ENCODE measurements at regions not wholly inside any gene's neighbourhood (a gene's known extent, or its start where the extent isn't known, plus 50 kb on each side); places are given as distances from the start of the nearest gene placed in this dataset.
"Not testable (repeated sequence)": the region's sequence is repeated elsewhere in the genome, so short reads cannot be mapped to it uniquely, and the experiment has no call there.

- ChIA-PET POLR2A (interaction anchor here (1.2 kb wide), 1 partner anchor 96 kb away, joined by 3 read pairs; the partner anchor contains the start of gene BUB3), CTCF (no interaction called here)
- TF ChIP-seq ARNT (IDR thresholded peaks at IDR 0.05) (no peak), BHLHE40 (IDR thresholded peaks at IDR 0.05; ENCODE audit: borderline replicate concordance) (no peak), SP1 (IDR thresholded peaks at IDR 0.05) (no peak)
- DNase-seq (ENCODE audit: extremely low spot score), result no peak
Observed at GRCh38 chr10:123249894-123250293, 95.7 kb downstream of the BUB3 start.

GRCh38 chr10:123250640-123251039, 96.4 kb downstream of the BUB3 start:
- ChIA-PET CTCF (no interaction called here), POLR2A (no interaction called here)
- DNase-seq (ENCODE audit: extremely low spot score), result no peak
- TF ChIP-seq PKNOX1 (IDR thresholded peaks at IDR 0.05), result no peak
- no peak for TF ChIP-seq SUZ12 (IDR thresholded peaks at IDR 0.05)
- no peak for TF ChIP-seq FOXM1 (IDR thresholded peaks at IDR 0.05; ENCODE audit: borderline replicate concordance)
- TF ChIP-seq LEF1 (IDR thresholded peaks at IDR 0.05; ENCODE audit: borderline replicate concordance), result no peak
- TF ChIP-seq FOXK2 (IDR thresholded peaks at IDR 0.05), result no peak
- no peak for TF ChIP-seq SP1 (IDR thresholded peaks at IDR 0.05)
- no peak for TF ChIP-seq BHLHE40 (IDR thresholded peaks at IDR 0.05; ENCODE audit: borderline replicate concordance)
- no peak for TF ChIP-seq L3MBTL2 (conservative IDR thresholded peaks at IDR 0.05)
- TF ChIP-seq ELF4 (IDR thresholded peaks at IDR 0.05), result no peak
- TF ChIP-seq FOXA1 (IDR thresholded peaks at IDR 0.05), result no peak
- TF ChIP-seq CTBP1 (IDR thresholded peaks at IDR 0.05; ENCODE audit: borderline replicate concordance), result no peak
- no peak for TF ChIP-seq NFRKB (IDR thresholded peaks at IDR 0.05)
- no peak for TF ChIP-seq TARDBP (IDR thresholded peaks at IDR 0.05)
- no peak for TF ChIP-seq ZNF384 (IDR thresholded peaks at IDR 0.05)
- TF ChIP-seq ARNT (IDR thresholded peaks at IDR 0.05), result no peak
- no peak for TF ChIP-seq HDGF (IDR thresholded peaks at IDR 0.05; ENCODE audit: borderline replicate concordance)

GRCh38 chr10:123252779-123253178, 98.6 kb downstream of the BUB3 start:
- DNase-seq (ENCODE audit: extremely low spot score), result no peak
- TF ChIP-seq PKNOX1 (IDR thresholded peaks at IDR 0.05) (no peak), L3MBTL2 (conservative IDR thresholded peaks at IDR 0.05) (no peak), TARDBP (IDR thresholded peaks at IDR 0.05) (no peak), CTBP1 (IDR thresholded peaks at IDR 0.05; ENCODE audit: borderline replicate concordance) (no peak), BHLHE40 (IDR thresholded peaks at IDR 0.05; ENCODE audit: borderline replicate concordance) (no peak), SP1 (IDR thresholded peaks at IDR 0.05) (no peak), FOXK2 (IDR thresholded peaks at IDR 0.05) (no peak), FOXA1 (IDR thresholded peaks at IDR 0.05) (no peak), ZNF384 (IDR thresholded peaks at IDR 0.05) (no peak), ARNT (IDR thresholded peaks at IDR 0.05) (no peak), HDGF (IDR thresholded peaks at IDR 0.05; ENCODE audit: borderline replicate concordance) (no peak), LEF1 (IDR thresholded peaks at IDR 0.05; ENCODE audit: borderline replicate concordance) (no peak), NFRKB (IDR thresholded peaks at IDR 0.05) (no peak), SUZ12 (IDR thresholded peaks at IDR 0.05) (no peak), ELF4 (IDR thresholded peaks at IDR 0.05) (no peak), FOXM1 (IDR thresholded peaks at IDR 0.05; ENCODE audit: borderline replicate concordance) (no peak)
- POLR2A ChIA-PET, result no interaction called here
- CTCF ChIA-PET, result no interaction called here

- POLR2A ChIA-PET, result not testable (repeated sequence)
Observed at GRCh38 chr10:123254343-123254742, 100.1 kb downstream of the BUB3 start.

GRCh38 chr10:123257904-123258456, 103.8 kb downstream of the BUB3 start:
- POLR2A ChIA-PET, result no interaction called here
- CTCF ChIA-PET, result no interaction called here
- no peak for DNase-seq (ENCODE audit: extremely low spot score)
- TF ChIP-seq PKNOX1 (IDR thresholded peaks at IDR 0.05), result no peak
- TF ChIP-seq NFRKB (IDR thresholded peaks at IDR 0.05), result no peak
- no peak for TF ChIP-seq SUZ12 (IDR thresholded peaks at IDR 0.05)
- no peak for TF ChIP-seq HDGF (IDR thresholded peaks at IDR 0.05; ENCODE audit: borderline replicate concordance)
- TF ChIP-seq ARNT (IDR thresholded peaks at IDR 0.05), result no peak
- TF ChIP-seq FOXA1 (IDR thresholded peaks at IDR 0.05), result no peak
- no peak for TF ChIP-seq FOXK2 (IDR thresholded peaks at IDR 0.05)
- TF ChIP-seq SP1 (IDR thresholded peaks at IDR 0.05), result no peak
- TF ChIP-seq BHLHE40 (IDR thresholded peaks at IDR 0.05; ENCODE audit: borderline replicate concordance), result no peak
- TF ChIP-seq TARDBP (IDR thresholded peaks at IDR 0.05), result no peak
- no peak for TF ChIP-seq ELF4 (IDR thresholded peaks at IDR 0.05)
- no peak for TF ChIP-seq L3MBTL2 (conservative IDR thresholded peaks at IDR 0.05)
- no peak for TF ChIP-seq LEF1 (IDR thresholded peaks at IDR 0.05; ENCODE audit: borderline replicate concordance)
- no peak for TF ChIP-seq ZNF384 (IDR thresholded peaks at IDR 0.05)
- TF ChIP-seq CTBP1 (IDR thresholded peaks at IDR 0.05; ENCODE audit: borderline replicate concordance), result no peak
- no peak for TF ChIP-seq FOXM1 (IDR thresholded peaks at IDR 0.05; ENCODE audit: borderline replicate concordance)

More at GRCh38 chr10:123254343-123254742, 100.1 kb downstream of the BUB3 start:
- DNase-seq (ENCODE audit: extremely low spot score); CTCF ChIA-PET: not testable (repeated sequence)

GRCh38 chr10:123259081-123259480, 104.9 kb downstream of the BUB3 start:
- ChIA-PET POLR2A (no interaction called here), CTCF (no interaction called here)
- TF ChIP-seq TARDBP (IDR thresholded peaks at IDR 0.05), result no peak
- no peak for TF ChIP-seq CTBP1 (IDR thresholded peaks at IDR 0.05; ENCODE audit: borderline replicate concordance)
- no peak for TF ChIP-seq SP1 (IDR thresholded peaks at IDR 0.05)
- no peak for TF ChIP-seq FOXM1 (IDR thresholded peaks at IDR 0.05; ENCODE audit: borderline replicate concordance)
- no peak for TF ChIP-seq ELF4 (IDR thresholded peaks at IDR 0.05)
- no peak for TF ChIP-seq L3MBTL2 (conservative IDR thresholded peaks at IDR 0.05)
- TF ChIP-seq SUZ12 (IDR thresholded peaks at IDR 0.05), result no peak
- no peak for TF ChIP-seq NFRKB (IDR thresholded peaks at IDR 0.05)
- TF ChIP-seq ARNT (IDR thresholded peaks at IDR 0.05), result no peak
- TF ChIP-seq LEF1 (IDR thresholded peaks at IDR 0.05; ENCODE audit: borderline replicate concordance), result no peak
- no peak for TF ChIP-seq HDGF (IDR thresholded peaks at IDR 0.05; ENCODE audit: borderline replicate concordance)
- no peak for TF ChIP-seq PKNOX1 (IDR thresholded peaks at IDR 0.05)
- no peak for TF ChIP-seq ZNF384 (IDR thresholded peaks at IDR 0.05)
- no peak for TF ChIP-seq FOXA1 (IDR thresholded peaks at IDR 0.05)
- TF ChIP-seq FOXK2 (IDR thresholded peaks at IDR 0.05), result no peak
- TF ChIP-seq BHLHE40 (IDR thresholded peaks at IDR 0.05; ENCODE audit: borderline replicate concordance), result no peak
- no peak for DNase-seq (ENCODE audit: extremely low spot score)

Measured in HEK293T (cell line).